ENCODE measurements at regions not wholly inside any gene's neighbourhood (a gene's known extent, or its start where the extent isn't known, plus 50 kb on each side); places are given as distances from the start of the nearest gene placed in this dataset.

DNA sequence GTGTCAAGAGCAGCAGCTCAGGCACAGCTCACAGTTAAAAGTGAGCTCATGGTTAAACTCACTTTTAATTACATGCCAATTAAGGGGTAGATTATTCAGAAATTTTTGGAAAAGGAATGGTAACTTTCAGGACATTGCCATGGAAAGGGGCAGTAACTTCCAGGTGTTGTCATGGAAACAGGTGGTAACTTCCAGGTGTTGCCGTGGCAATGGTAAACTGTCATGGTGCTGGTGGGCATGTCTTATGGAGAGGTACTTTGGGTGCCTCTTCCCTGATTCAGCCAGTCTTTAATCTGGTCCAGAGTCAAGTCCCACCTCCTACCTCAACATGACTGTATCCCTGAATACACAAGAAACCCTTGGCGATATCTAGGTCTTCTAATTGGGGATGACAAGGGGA lies 223.2 kb upstream of the TAS2R1 start:
- DNase-seq (ENCODE audit: low read depth), result no peak
- TF ChIP-seq, protein P1, sequence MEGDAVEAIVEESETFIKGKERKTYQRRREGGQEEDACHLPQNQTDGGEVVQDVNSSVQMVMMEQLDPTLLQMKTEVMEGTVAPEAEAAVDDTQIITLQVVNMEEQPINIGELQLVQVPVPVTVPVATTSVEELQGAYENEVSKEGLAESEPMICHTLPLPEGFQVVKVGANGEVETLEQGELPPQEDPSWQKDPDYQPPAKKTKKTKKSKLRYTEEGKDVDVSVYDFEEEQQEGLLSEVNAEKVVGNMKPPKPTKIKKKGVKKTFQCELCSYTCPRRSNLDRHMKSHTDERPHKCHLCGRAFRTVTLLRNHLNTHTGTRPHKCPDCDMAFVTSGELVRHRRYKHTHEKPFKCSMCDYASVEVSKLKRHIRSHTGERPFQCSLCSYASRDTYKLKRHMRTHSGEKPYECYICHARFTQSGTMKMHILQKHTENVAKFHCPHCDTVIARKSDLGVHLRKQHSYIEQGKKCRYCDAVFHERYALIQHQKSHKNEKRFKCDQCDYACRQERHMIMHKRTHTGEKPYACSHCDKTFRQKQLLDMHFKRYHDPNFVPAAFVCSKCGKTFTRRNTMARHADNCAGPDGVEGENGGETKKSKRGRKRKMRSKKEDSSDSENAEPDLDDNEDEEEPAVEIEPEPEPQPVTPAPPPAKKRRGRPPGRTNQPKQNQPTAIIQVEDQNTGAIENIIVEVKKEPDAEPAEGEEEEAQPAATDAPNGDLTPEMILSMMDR (IDR thresholded peaks at IDR 0.05; ENCODE audit: insufficient read depth, low read length, poor library complexity, severe bottlenecking), result no peak

DNA sequence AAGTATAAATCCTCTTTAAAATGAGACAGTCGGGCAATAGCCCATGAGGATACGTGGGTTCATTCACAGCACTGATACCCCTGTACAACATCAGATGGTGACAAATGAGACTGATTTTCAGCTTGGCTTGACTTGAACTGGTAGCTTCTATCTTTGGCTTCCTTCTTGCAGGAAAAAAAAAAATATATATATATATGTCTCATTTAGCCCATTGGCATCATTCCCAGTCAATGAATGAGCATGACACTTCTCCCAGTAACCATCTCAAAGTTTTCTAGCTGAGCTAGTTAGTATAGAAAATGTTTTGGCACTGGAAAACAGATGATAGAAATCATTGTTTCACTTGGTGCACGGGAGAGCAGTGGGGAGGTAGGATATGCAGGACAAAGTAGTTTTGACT lies 222.5 kb upstream of the TAS2R1 start:
- TF ChIP-seq, protein P1 (IDR thresholded peaks at IDR 0.05; ENCODE audit: insufficient read depth, low read length, poor library complexity, severe bottlenecking), result no peak
- Histone ChIP-seq H3K27me3 (ENCODE audit: control insufficient read depth, insufficient read depth, low read length) (no peaks in the 10 kb centered on the region), H3K4me3 (ENCODE audit: low read depth, low read length) (no peak overlapping the region), H3K36me3 (ENCODE audit: control insufficient read depth, insufficient read depth, low read length) (no peaks in the 10 kb centered on the region)
- no peak for DNase-seq (ENCODE audit: low read depth)

More for the DNA sequence above, 223.2 kb upstream of the TAS2R1 start:
- H3K4me3 ChIP-seq (ENCODE audit: low read depth, low read length), result no peak overlapping the region
- no peaks in the 10 kb centered on the region for H3K36me3 ChIP-seq (ENCODE audit: control insufficient read depth, insufficient read depth, low read length)
- H3K27me3 ChIP-seq (ENCODE audit: control insufficient read depth, insufficient read depth, low read length), result no peaks in the 10 kb centered on the region

DNA sequence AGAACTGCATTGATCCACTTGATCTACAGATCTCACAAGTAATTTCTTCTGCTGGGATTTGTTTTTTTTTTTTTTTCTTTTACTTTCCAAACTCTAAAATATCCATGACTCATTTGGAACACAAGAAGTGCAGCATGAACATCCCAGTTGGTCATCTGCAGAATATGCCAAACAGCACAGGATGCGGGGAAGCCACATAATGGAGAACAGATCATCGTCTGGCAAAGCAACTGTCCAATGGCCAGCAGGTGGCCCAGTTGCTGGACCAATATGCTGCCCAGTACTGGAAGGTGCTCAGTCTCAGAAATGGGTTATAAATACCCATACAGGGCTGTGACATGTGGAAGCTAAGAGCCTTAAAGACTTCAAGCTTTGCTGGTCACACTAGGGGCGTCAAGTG lies 221.3 kb upstream of the TAS2R1 start:
- Histone ChIP-seq H3K4me3 (ENCODE audit: low read depth, low read length) (no peak overlapping the region), H3K27me3 (ENCODE audit: control insufficient read depth, insufficient read depth, low read length) (no peaks in the 10 kb centered on the region), H3K36me3 (ENCODE audit: control insufficient read depth, insufficient read depth, low read length) (no peaks in the 10 kb centered on the region)
- DNase-seq (ENCODE audit: low read depth), result no peak
- TF ChIP-seq, protein P1 (IDR thresholded peaks at IDR 0.05; ENCODE audit: insufficient read depth, low read length, poor library complexity, severe bottlenecking), result peak; percentile 46

DNA sequence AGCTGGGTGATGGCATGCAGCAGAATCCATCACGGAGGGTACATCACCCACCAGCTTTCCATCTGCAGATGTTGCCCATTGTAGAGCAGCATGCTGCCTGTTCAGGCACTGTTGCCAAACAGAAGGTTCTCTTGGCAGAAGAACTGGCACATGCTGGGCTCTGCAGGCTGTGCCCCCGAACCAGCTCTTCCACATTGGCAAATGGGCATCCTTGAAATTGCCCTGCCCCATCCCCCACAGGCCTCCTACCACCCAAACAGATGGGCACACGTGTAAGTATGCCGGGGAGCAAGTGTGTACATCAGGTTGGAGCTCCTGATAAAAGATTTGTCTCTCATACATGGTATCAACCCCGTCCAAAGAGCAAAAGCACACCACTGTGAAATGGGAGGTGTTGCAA lies 220.3 kb upstream of the TAS2R1 start:
- Histone ChIP-seq H3K27me3 (ENCODE audit: control insufficient read depth, insufficient read depth, low read length) (no peaks in the 10 kb centered on the region), H3K36me3 (ENCODE audit: control insufficient read depth, insufficient read depth, low read length) (no peaks in the 10 kb centered on the region), H3K4me3 (ENCODE audit: low read depth, low read length) (no peak overlapping the region)
- no peak for DNase-seq (ENCODE audit: low read depth)
- TF ChIP-seq, protein P1 (IDR thresholded peaks at IDR 0.05; ENCODE audit: insufficient read depth, low read length, poor library complexity, severe bottlenecking), result no peak

DNA sequence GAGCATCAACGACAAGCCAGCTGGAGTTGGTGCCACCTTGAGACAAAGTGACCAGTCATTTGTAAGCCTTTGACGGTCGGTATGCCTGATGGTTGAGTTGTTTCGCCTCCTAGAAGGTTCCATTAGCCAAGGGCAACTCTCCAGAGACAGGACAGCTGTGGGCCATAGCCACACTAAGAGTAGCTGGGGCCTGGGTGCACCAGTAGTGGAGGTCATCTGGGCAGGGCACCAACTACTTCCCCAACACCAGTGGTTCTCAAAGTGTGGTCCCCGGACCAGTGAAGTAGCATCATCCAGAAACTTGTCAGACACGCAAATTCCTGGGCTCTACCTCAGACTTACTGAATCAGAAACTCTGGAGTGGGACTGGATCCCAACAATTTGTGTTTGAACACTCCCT lies 217.5 kb upstream of the TAS2R1 start:
- DNase-seq (ENCODE audit: low read depth), result no peak
- Histone ChIP-seq H3K36me3 (ENCODE audit: control insufficient read depth, insufficient read depth, low read length) (no peaks in the 10 kb centered on the region), H3K4me3 (ENCODE audit: low read depth, low read length) (no peak overlapping the region), H3K27me3 (ENCODE audit: control insufficient read depth, insufficient read depth, low read length) (no peaks in the 10 kb centered on the region)
- TF ChIP-seq, protein P1 (IDR thresholded peaks at IDR 0.05; ENCODE audit: insufficient read depth, low read length, poor library complexity, severe bottlenecking), result no peak

DNA sequence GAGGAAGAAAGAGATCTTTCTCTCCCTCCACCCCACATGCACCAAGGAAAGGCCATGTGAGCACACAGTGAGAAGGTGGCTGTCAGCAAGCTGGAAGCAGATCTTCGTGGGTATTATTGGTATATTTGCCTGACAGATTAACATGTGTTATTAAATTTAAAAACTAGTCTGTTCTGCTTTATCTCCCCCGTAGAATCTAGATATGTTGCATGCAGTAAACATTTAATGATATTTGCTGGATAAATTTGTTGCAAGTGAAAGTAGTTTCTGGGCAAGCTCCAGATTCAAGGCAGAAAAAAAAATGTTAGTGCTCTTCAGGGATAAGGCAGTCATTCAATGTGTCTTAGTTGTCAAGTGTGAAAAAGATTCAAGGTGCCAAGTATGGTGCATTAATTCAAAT lies 215.0 kb upstream of the TAS2R1 start:
- Histone ChIP-seq H3K4me3 (ENCODE audit: low read depth, low read length) (no peak overlapping the region), H3K27me3 (ENCODE audit: control insufficient read depth, insufficient read depth, low read length) (no peaks in the 10 kb centered on the region), H3K36me3 (ENCODE audit: control insufficient read depth, insufficient read depth, low read length) (no peaks in the 10 kb centered on the region)
- DNase-seq (ENCODE audit: low read depth), result no peak
- TF ChIP-seq, protein P1 (IDR thresholded peaks at IDR 0.05; ENCODE audit: insufficient read depth, low read length, poor library complexity, severe bottlenecking), result no peak

All from kidney epithelial cell (primary cell).